Loucy (cell line): ENCODE measurements at regions not wholly inside any gene's neighbourhood (a gene's known extent, or its start where the extent isn't known, plus 50 kb on each side); places are given as distances from the start of the nearest gene placed in this dataset.

Source experiments
- EZH2phosphoT487 ChIP-seq: fragments of 200-600 bp; IDR thresholded peaks from 2 replicates; pipeline ENCODE4 v1.6.1; 2018; ENCODE audit warnings: antibody characterized with exemption, mild to moderate bottlenecking, moderate library complexity, borderline replicate concordance
- TF ChIP-seq, protein P1 (sequence below): fragments of 200-600 bp; sonication (generic); conservative IDR thresholded peaks from 2 replicates; pipeline ENCODE4 v1.5.1; 2014; ENCODE audit warnings: mild to moderate bottlenecking, antibody characterized with exemption, low read length

DNA sequence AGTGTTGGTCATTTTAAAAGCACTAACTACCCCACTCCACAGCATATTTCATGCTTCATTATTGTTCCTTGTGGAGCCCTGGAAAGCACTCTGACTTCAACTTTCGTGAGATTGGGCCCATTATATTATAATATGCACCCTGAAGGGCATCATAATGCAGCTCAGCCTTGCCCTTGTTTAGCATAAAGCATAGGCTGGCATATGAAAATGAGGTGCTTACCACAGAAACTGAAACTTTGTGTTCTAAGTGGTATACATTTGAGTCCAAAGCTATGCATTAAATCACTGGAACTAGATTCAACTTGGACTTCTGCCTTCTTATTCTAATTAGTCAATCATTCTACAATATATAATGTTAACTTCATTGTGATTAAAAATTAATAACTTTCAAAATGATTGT is 1027.9 kb downstream of the STIM2 start:
- TF ChIP-seq, protein P1, sequence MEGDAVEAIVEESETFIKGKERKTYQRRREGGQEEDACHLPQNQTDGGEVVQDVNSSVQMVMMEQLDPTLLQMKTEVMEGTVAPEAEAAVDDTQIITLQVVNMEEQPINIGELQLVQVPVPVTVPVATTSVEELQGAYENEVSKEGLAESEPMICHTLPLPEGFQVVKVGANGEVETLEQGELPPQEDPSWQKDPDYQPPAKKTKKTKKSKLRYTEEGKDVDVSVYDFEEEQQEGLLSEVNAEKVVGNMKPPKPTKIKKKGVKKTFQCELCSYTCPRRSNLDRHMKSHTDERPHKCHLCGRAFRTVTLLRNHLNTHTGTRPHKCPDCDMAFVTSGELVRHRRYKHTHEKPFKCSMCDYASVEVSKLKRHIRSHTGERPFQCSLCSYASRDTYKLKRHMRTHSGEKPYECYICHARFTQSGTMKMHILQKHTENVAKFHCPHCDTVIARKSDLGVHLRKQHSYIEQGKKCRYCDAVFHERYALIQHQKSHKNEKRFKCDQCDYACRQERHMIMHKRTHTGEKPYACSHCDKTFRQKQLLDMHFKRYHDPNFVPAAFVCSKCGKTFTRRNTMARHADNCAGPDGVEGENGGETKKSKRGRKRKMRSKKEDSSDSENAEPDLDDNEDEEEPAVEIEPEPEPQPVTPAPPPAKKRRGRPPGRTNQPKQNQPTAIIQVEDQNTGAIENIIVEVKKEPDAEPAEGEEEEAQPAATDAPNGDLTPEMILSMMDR = no peak
- no peak for TF ChIP-seq EZH2phosphoT487
